Left lung (tissue), 4 donors: ENCODE measurements at regions not wholly inside any gene's neighbourhood (a gene's known extent, or its start where the extent isn't known, plus 50 kb on each side); places are given as distances from the start of the nearest gene placed in this dataset.

ENCODE experiments used
- ATAC-seq: fragments of 200-7000 bp; cut with Tn5 transposase; one replicate; pipeline ENCODE4 v1.9.1; 2020; ENCODE audit warnings: moderate library complexity
- DNase-seq, 4 donors: peaks; one replicate each; pipeline ENCODE4 v3.0.0-alpha.2; 2013 to 2020
- H3K27ac ChIP-seq, 2 donors: fragments of 200-600 bp; sonication (generic) in 1 of 2; one replicate each; pipeline versions ENCODE4 v1.5.0 to v1.8.0; 2020 to 2021
- H3K27me3 ChIP-seq, 2 donors: fragments of 200-600 bp; sonication (generic) in 1 of 2; one replicate each; pipeline versions ENCODE4 v1.5.0 to v1.8.0; 2020 to 2021
- H3K36me3 ChIP-seq, 2 donors: fragments of 200-600 bp; sonication (generic) in 1 of 2; one replicate each; pipeline versions ENCODE4 v1.5.0 to v1.8.0; 2020 to 2021
- H3K4me1 ChIP-seq, 2 donors: fragments of 200-600 bp; one replicate each; pipeline ENCODE4 v1.8.0; 2021
- H3K4me3 ChIP-seq, 2 donors: fragments of 200-600 bp; sonication (generic) in 1 of 2; one replicate each; pipeline versions ENCODE4 v1.5.0 to v1.8.0; 2020 to 2021; ENCODE audit warnings: mild to moderate bottlenecking in 1 of 2
- H3K9me3 ChIP-seq, 2 donors: fragments of 200-600 bp; sonication (generic) in 1 of 2; one replicate each; pipeline versions ENCODE4 v1.5.0 to v1.8.0; 2020 to 2021
- CTCF ChIP-seq, 2 donors: fragments of 200-600 bp; sonication (generic) in 1 of 2; IDR thresholded peaks; one replicate each; pipeline versions ENCODE4 v1.5.0 to v1.8.0; 2021; ENCODE audit warnings: antibody characterized with exemption in 2 of 2
- intact Hi-C, 2 donors: fragments of 100-400 bp; cut with DNase I; formaldehyde crosslinking; loops; one replicate each; pipeline versions ENCODE4 v1.11.2 to v1.14.2; 2022
- donor health status: DM: no; HTN: yes; CAD: no.
- donor health status: DM: no; HTN: no; CAD: no.

- DNase-seq, result no peak
- Histone ChIP-seq H3K27me3 (no peaks in the 10 kb centered on the region), H3K27ac (no peak overlapping the region), H3K4me3 (no peak overlapping the region), H3K9me3 (no peaks in the 10 kb centered on the region), H3K4me1 (no peaks in the 10 kb centered on the region), H3K36me3 (no peaks in the 10 kb centered on the region)
- no peak for TF ChIP-seq CTCF (IDR thresholded peaks at IDR 0.05)
- ATAC-seq, result no peak
- intact Hi-C loops, result no loop called here
These were observed 64.1 kb upstream of the NTPCR start for GRCh38 chr1:232886271-232886670.

GRCh38 chr1:232890340-232890943, 60.0 kb upstream of the NTPCR start:
- ATAC-seq, result no peak
- Histone ChIP-seq H3K27ac (no peak overlapping the region), H3K4me3 (no peak overlapping the region), H3K27me3 (no peaks in the 10 kb centered on the region), H3K4me1 (no peaks in the 10 kb centered on the region), H3K36me3 (no peaks in the 10 kb centered on the region), H3K9me3 (no peaks in the 10 kb centered on the region)
- no peak for TF ChIP-seq CTCF (IDR thresholded peaks at IDR 0.05)
- DNase-seq, result no peak
- intact Hi-C loops, result no loop called here

- ATAC-seq, result peak; percentile 76
- Histone ChIP-seq H3K4me1 (no peaks in the 10 kb centered on the region), H3K27me3 (no peaks in the 10 kb centered on the region), H3K9me3 (no peaks in the 10 kb centered on the region), H3K4me3 (no peak overlapping the region), H3K27ac (no peak overlapping the region), H3K36me3 (no peaks in the 10 kb centered on the region)
- intact Hi-C loops, result no loop called here
- DNase-seq, result no peak
- TF ChIP-seq CTCF (IDR thresholded peaks at IDR 0.05), result no peak
These were observed 59.3 kb upstream of the NTPCR start for GRCh38 chr1:232891071-232891470.

- H3K9me3 ChIP-seq, result no peaks in the 10 kb centered on the region
- no peak for DNase-seq
- intact Hi-C loops, result no loop called here
- TF ChIP-seq CTCF (IDR thresholded peaks at IDR 0.05), result no peak
- H3K36me3 ChIP-seq, result no peaks in the 10 kb centered on the region
- no peak for ATAC-seq
- H3K4me3 ChIP-seq, result no peak overlapping the region
- H3K4me1 ChIP-seq, result no peaks in the 10 kb centered on the region
- no peak overlapping the region for H3K27ac ChIP-seq
- H3K27me3 ChIP-seq, result no peaks in the 10 kb centered on the region
These were observed 58.6 kb upstream of the NTPCR start for GRCh38 chr1:232891656-232892317.

GRCh38 chr1:232893481-232894313, 56.7 kb upstream of the NTPCR start:
- DNase-seq, result no peak
- no peak overlapping the region for H3K27ac ChIP-seq
- no peak for ATAC-seq
- H3K9me3 ChIP-seq, result no peaks in the 10 kb centered on the region
- no peaks in the 10 kb centered on the region for H3K36me3 ChIP-seq
- intact Hi-C loops, result no loop called here
- no peaks in the 10 kb centered on the region for H3K27me3 ChIP-seq
- no peak overlapping the region for H3K4me3 ChIP-seq
- no peaks in the 10 kb centered on the region for H3K4me1 ChIP-seq
- TF ChIP-seq CTCF (IDR thresholded peaks at IDR 0.05), result no peak
